ENCODE measurements at regions not wholly inside any gene's neighbourhood (a gene's known extent, or its start where the extent isn't known, plus 50 kb on each side); places are given as distances from the start of the nearest gene placed in this dataset.

DNA sequence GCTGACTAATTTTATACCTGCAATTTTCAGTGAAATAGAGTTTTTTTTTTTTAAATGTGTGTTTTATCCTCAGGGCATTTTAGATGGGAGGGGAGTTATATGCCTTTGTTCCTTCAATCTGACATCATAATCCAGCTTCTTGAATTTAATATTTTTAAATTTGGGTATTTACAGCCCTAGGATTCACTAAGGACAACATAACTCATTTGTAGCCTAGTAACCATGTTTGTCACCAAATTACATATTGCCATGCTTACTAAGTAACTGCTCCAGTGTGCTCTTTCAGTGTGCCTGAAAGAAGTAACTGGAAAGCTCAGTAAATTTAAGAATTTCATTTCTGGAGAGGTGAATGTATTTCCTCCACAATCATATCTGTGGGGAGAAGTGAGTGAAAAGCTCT is 56.8 kb upstream of the DGKB start:
- DNase-seq (ENCODE audit: low read depth), result no peak
- no peak overlapping the region for H3K4me3 ChIP-seq (ENCODE audit: low read depth, low read length)
- TF ChIP-seq, protein P1, sequence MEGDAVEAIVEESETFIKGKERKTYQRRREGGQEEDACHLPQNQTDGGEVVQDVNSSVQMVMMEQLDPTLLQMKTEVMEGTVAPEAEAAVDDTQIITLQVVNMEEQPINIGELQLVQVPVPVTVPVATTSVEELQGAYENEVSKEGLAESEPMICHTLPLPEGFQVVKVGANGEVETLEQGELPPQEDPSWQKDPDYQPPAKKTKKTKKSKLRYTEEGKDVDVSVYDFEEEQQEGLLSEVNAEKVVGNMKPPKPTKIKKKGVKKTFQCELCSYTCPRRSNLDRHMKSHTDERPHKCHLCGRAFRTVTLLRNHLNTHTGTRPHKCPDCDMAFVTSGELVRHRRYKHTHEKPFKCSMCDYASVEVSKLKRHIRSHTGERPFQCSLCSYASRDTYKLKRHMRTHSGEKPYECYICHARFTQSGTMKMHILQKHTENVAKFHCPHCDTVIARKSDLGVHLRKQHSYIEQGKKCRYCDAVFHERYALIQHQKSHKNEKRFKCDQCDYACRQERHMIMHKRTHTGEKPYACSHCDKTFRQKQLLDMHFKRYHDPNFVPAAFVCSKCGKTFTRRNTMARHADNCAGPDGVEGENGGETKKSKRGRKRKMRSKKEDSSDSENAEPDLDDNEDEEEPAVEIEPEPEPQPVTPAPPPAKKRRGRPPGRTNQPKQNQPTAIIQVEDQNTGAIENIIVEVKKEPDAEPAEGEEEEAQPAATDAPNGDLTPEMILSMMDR (IDR thresholded peaks at IDR 0.05; ENCODE audit: insufficient read depth, low read depth, low read length), result no peak

DNA sequence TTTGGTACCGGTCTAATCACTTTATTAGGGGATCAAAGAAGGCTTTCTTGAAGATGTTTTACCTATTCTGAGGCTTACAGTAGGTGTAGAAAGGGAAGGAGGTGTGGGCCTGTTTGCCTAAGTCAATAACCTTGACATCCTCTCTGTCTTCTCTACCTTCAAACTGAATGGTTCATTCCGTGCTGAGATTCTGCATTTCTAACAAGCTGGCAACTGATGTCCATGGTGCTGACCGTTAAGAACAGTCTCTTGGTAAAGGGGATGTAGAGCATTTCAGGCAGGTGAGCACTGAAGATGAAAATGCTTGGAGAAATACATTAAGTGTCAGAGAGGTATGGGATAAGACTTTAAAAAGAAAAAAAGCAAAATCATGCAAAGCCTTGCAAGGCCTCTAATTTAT is 51.5 kb upstream of the DGKB start:
- no peak for DNase-seq (ENCODE audit: low read depth)
- TF ChIP-seq, protein P1 (IDR thresholded peaks at IDR 0.05; ENCODE audit: insufficient read depth, low read depth, low read length), result no peak
- H3K4me3 ChIP-seq (ENCODE audit: low read depth, low read length), result no peak overlapping the region
